SK-N-MC (cell line): ENCODE measurements at regions not wholly inside any gene's neighbourhood (a gene's known extent, or its start where the extent isn't known, plus 50 kb on each side); places are given as distances from the start of the nearest gene placed in this dataset.

Experiments used
- EZH2 ChIP-seq: fragments of 200-600 bp; sonication (generic); IDR thresholded peaks from one replicate; pipeline ENCODE4 v1.6.1; 2017; ENCODE audit warnings: antibody characterized with exemption
- FOXP2 ChIP-seq: optimal IDR thresholded peaks from 2 replicates; pipeline ENCODE3; 2011; ENCODE audit warnings: mild to moderate bottlenecking, moderate library complexity; ENCODE audit not compliant: insufficient read depth; ENCODE audit errors: extremely low read length, control extremely low read depth
- POLR2AphosphoS5 ChIP-seq: IDR thresholded peaks from 2 replicates; pipeline ENCODE4 v1.6.1; 2012; ENCODE audit warnings: mild to moderate bottlenecking, low read depth, low read length, borderline replicate concordance

DNA sequence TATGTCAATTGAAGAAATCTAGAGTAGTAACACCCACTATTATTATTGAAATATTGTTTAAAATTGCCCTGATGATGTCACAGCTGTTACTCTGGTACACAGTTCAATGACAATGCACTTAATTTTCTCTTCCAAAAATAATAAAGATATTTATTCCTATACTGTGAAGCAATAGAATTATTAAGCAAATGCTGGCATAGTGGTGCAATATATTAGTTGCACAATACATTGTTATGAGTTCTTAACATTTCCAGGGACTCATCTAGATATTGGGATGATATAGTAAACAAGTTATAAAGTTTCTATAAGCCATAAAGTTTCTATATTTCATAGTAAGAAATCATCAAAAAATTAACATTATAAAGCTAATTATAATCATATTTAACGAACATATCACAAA, 897.8 kb downstream of the LRFN5 start:
- TF ChIP-seq POLR2AphosphoS5: no peak
- no peak for TF ChIP-seq EZH2
- no peak for TF ChIP-seq FOXP2
